ENCODE measurements at regions not wholly inside any gene's neighbourhood (a gene's known extent, or its start where the extent isn't known, plus 50 kb on each side); places are given as distances from the start of the nearest gene placed in this dataset.

GRCh38 chrX:3791449-3791848, 78.0 kb upstream of the PRKX start:
- no peak for TF ChIP-seq POLR2A (IDR thresholded peaks at IDR 0.05; ENCODE audit: low read length)
- no peak for TF ChIP-seq GATA1 (IDR thresholded peaks at IDR 0.05; ENCODE audit: low read depth, low read length)

Measured in erythroblast (primary cell).